ENCODE measurements at regions not wholly inside any gene's neighbourhood (a gene's known extent, or its start where the extent isn't known, plus 50 kb on each side); places are given as distances from the start of the nearest gene placed in this dataset.

GRCh38 chr5:10123254-10123989 is 126.3 kb downstream of the ATPSCKMT start:
- no peak overlapping the region for H3K27ac ChIP-seq
- ChIA-PET POLR2A (ENCODE audit: low non-redundant PET) (no interaction called here), CTCF (no interaction called here)
- no peak for DNase-seq (ENCODE audit: low spot score)
- TF ChIP-seq CTCF (conservative IDR thresholded peaks at IDR 0.05; ENCODE audit: low read depth) = no peak

- no peak for TF ChIP-seq CTCF (conservative IDR thresholded peaks at IDR 0.05; ENCODE audit: low read depth)
- ChIA-PET POLR2A (ENCODE audit: low non-redundant PET) (interaction anchor here (0.7 kb wide), 1 partner anchor 185 kb away, joined by 3 read pairs; no protein-coding TSS in a partner anchor), CTCF (no interaction called here)
Measured at GRCh38 chr5:10122076-10122726, 127.5 kb downstream of the ATPSCKMT start.

GRCh38 chr5:10120934-10121333 is 128.8 kb downstream of the ATPSCKMT start:
- ChIA-PET POLR2A (ENCODE audit: low non-redundant PET) (no interaction called here), CTCF (no interaction called here)
- no peak for DNase-seq (ENCODE audit: low spot score)
- H3K27ac ChIP-seq = no peak overlapping the region
- TF ChIP-seq CTCF (conservative IDR thresholded peaks at IDR 0.05; ENCODE audit: low read depth) = no peak

More at GRCh38 chr5:10122076-10122726, 127.5 kb downstream of the ATPSCKMT start:
- no peak overlapping the region for H3K27ac ChIP-seq
- no peak for DNase-seq (ENCODE audit: low spot score)

DNA sequence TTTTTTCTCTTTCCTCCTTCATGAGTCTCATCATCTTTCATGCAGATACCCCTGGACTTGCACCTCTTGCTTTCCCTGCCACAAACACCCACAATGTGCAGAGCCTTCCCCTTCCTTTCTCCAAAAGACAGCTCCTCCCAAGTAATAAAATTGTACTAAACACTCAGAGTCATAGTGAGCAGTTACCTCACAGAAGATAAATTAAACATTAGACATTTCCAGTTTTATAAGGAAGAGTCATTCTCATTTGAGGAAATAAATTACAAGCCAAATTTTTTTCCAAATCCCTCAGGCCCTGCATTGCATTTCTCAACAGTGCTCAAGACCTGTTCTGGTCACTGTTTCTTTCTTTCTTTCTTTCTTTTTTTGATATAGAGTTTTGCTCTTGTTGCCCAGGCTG is 131.5 kb downstream of the ATPSCKMT start:
- H3K27ac ChIP-seq = no peak overlapping the region
- no peak for DNase-seq (ENCODE audit: low spot score)
- ChIA-PET POLR2A (ENCODE audit: low non-redundant PET) (no interaction called here), CTCF (no interaction called here)
- no peak for TF ChIP-seq CTCF (conservative IDR thresholded peaks at IDR 0.05; ENCODE audit: low read depth)

DNA sequence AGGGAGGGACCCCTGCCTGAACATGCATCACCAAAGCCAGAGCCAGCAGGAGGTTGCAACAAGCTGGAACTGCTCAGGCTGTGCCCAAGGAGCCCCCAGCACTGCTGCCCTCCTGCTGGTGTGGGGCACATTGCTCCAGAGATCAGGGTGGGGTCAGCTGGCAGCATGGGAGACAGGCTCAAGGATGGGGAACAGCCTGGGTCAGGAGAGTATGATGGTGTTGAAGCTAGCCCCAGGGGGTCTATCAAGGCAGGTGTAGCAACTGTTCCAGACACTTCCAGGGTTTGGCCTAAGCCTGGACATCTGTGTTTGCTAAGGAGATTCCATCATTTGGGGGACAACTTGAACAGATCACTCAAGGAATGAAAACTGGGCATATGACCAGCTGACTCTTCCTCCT is 133.1 kb downstream of the ATPSCKMT start:
- no peak for DNase-seq (ENCODE audit: low spot score)
- POLR2A ChIA-PET (ENCODE audit: low non-redundant PET) = no interaction called here
- CTCF ChIA-PET = interaction anchor here (0.6 kb wide), 1 partner anchor 996 kb away, joined by 3 read pairs; no protein-coding TSS in a partner anchor
- H3K27ac ChIP-seq = no peak overlapping the region
- no peak for TF ChIP-seq CTCF (conservative IDR thresholded peaks at IDR 0.05; ENCODE audit: low read depth)

- no peak for TF ChIP-seq CTCF (conservative IDR thresholded peaks at IDR 0.05; ENCODE audit: low read depth)
- no peak overlapping the region for H3K27ac ChIP-seq
- POLR2A ChIA-PET (ENCODE audit: low non-redundant PET) = no interaction called here
- CTCF ChIA-PET = interaction anchor here (0.6 kb wide), 2 partner anchors 23 to 199 kb away, joined by 3 read pairs; no protein-coding TSS in a partner anchor
- no peak for DNase-seq (ENCODE audit: low spot score)
Measured at GRCh38 chr5:10115669-10116068, 134.0 kb downstream of the ATPSCKMT start.

All from RWPE1 (cell line).